ENCODE measurements at regions not wholly inside any gene's neighbourhood (a gene's known extent, or its start where the extent isn't known, plus 50 kb on each side); places are given as distances from the start of the nearest gene placed in this dataset.
"Not testable (repeated sequence)": the region's sequence is repeated elsewhere in the genome, so short reads cannot be mapped to it uniquely, and the experiment has no call there.

- no peak for DNase-seq (ENCODE audit: low read depth in 2 of 2)
Observed at GRCh38 chr7:17090751-17091150, 207.7 kb upstream of the AHR start.

GRCh38 chr7:17093461-17093860 lies 205.0 kb upstream of the AHR start:
- DNase-seq (ENCODE audit: low read depth in 2 of 2), result no peak

- DNase-seq (ENCODE audit: low read depth in 2 of 2), result no peak
Observed at GRCh38 chr7:17094963-17095574, 203.4 kb upstream of the AHR start.

- DNase-seq (ENCODE audit: low read depth in 2 of 2), result no peak
Observed at GRCh38 chr7:17095931-17096330, 202.5 kb upstream of the AHR start.

GRCh38 chr7:17097668-17098297 lies 200.7 kb upstream of the AHR start:
- no peak for DNase-seq (ENCODE audit: low read depth in 2 of 2)

- no peak for DNase-seq (ENCODE audit: low read depth in 2 of 2)
Observed at GRCh38 chr7:17098515-17098914, 199.9 kb upstream of the AHR start.

- no peak for DNase-seq (ENCODE audit: low read depth in 2 of 2)
Observed at GRCh38 chr7:17099083-17099973, 199.1 kb upstream of the AHR start.

- DNase-seq (ENCODE audit: low read depth in 2 of 2), result not testable (repeated sequence)
Observed at GRCh38 chr7:17099974-17100509, 198.4 kb upstream of the AHR start.

- DNase-seq (ENCODE audit: low read depth in 2 of 2), result no peak
Observed at GRCh38 chr7:17101207-17101696, 197.2 kb upstream of the AHR start.

- DNase-seq (ENCODE audit: low read depth in 2 of 2), result no peak
Observed at GRCh38 chr7:17103170-17103569, 195.3 kb upstream of the AHR start.

- DNase-seq (ENCODE audit: low read depth in 2 of 2), result no peak
Observed at GRCh38 chr7:17103984-17104383, 194.5 kb upstream of the AHR start.

GRCh38 chr7:17104419-17104818 lies 194.0 kb upstream of the AHR start:
- DNase-seq (ENCODE audit: low read depth in 2 of 2), result no peak

GRCh38 chr7:17105701-17106100 lies 192.8 kb upstream of the AHR start:
- DNase-seq (ENCODE audit: low read depth in 2 of 2), result no peak

- DNase-seq (ENCODE audit: low read depth in 2 of 2), result no peak
Observed at GRCh38 chr7:17108049-17108584, 190.3 kb upstream of the AHR start.

GRCh38 chr7:17109020-17109419 lies 189.4 kb upstream of the AHR start:
- no peak for DNase-seq (ENCODE audit: low read depth in 2 of 2)

GRCh38 chr7:17113770-17114169 lies 184.7 kb upstream of the AHR start:
- DNase-seq (ENCODE audit: low read depth in 2 of 2), result not testable (repeated sequence)

GRCh38 chr7:17118412-17118811 lies 180.0 kb upstream of the AHR start:
- no peak for DNase-seq (ENCODE audit: low read depth in 2 of 2)

GRCh38 chr7:17120756-17121155 lies 177.7 kb upstream of the AHR start:
- DNase-seq (ENCODE audit: low read depth in 2 of 2), result no peak

GRCh38 chr7:17121671-17122070 lies 176.8 kb upstream of the AHR start:
- no peak for DNase-seq (ENCODE audit: low read depth in 2 of 2)

GRCh38 chr7:17123020-17123419 lies 175.4 kb upstream of the AHR start:
- no peak for DNase-seq (ENCODE audit: low read depth in 2 of 2)

- DNase-seq (ENCODE audit: low read depth in 2 of 2), result no peak
Observed at GRCh38 chr7:17126413-17127268, 171.8 kb upstream of the AHR start.
